Stomach (tissue), 8 donors: ENCODE measurements at regions not wholly inside any gene's neighbourhood (a gene's known extent, or its start where the extent isn't known, plus 50 kb on each side); places are given as distances from the start of the nearest gene placed in this dataset.

Source experiments
- DNase-seq, 2 donors: peaks; one replicate each; pipeline versions ENCODE4 v3.0.0 to v3.0.0-alpha.2; 2013 to 2019
- H3K27ac ChIP-seq, 5 donors: fragments of 200-600 bp in 4 of 5; sonication (generic) in 4 of 5; one replicate each; pipeline ENCODE4 v1.5.1; 2013 to 2019; ENCODE audit warnings: mild to moderate bottlenecking in 1 of 5, moderate library complexity in 1 of 5
- H3K27me3 ChIP-seq, 3 donors: fragments of 200-600 bp; sonication (generic); one replicate each; pipeline ENCODE4 v1.5.1; 2017 to 2019; ENCODE audit warnings: mixed run types in 1 of 3
- H3K36me3 ChIP-seq, 4 donors: fragments of 200-600 bp; sonication (generic); 1 replicate in 3 of 4; 2 replicates in 1 of 4; pipeline ENCODE4 v1.5.1; 2016 to 2019
- H3K4me1 ChIP-seq, 4 donors: fragments of 200-600 bp; sonication (generic); one replicate each; pipeline ENCODE4 v1.5.1; 2016 to 2019
- H3K4me3 ChIP-seq, 4 donors: fragments of 200-600 bp; sonication (generic) in 3 of 4; one replicate each; pipeline ENCODE4 v1.5.1; 2016 to 2019; ENCODE audit warnings: mild to moderate bottlenecking in 1 of 4
- H3K9me3 ChIP-seq, 4 donors: fragments of 200-600 bp; sonication (generic); one replicate each; pipeline ENCODE4 v1.5.1; 2016 to 2019
- CTCF ChIP-seq, 7 experiments: fragments of 450-650 bp in 4 of 7; fragments of 200-600 bp in 3 of 7; sonication (generic) in 3 of 7; IDR thresholded peaks; one replicate each; pipeline ENCODE4 v1.5.1; 2016 to 2019; ENCODE audit warnings: antibody characterized with exemption in 7 of 7, control low read depth in 2 of 7, mild to moderate bottlenecking in 1 of 7
- EP300 ChIP-seq: sonication (generic); formaldehyde crosslinking; IDR thresholded peaks from one replicate; pipeline ENCODE4 v1.6.1; 2017; ENCODE audit warnings: antibody characterized with exemption
- POLR2A ChIP-seq, 4 donors: fragments of 450-650 bp; IDR thresholded peaks; one replicate each; pipeline ENCODE4 v1.6.1; 2016; ENCODE audit warnings: antibody characterized with exemption in 4 of 4, control low read depth in 2 of 4, mild to moderate bottlenecking in 1 of 4, moderate library complexity in 1 of 4
- POLR2AphosphoS5 ChIP-seq, 3 donors: sonication (generic); formaldehyde crosslinking; IDR thresholded peaks; one replicate each; pipeline ENCODE4 v1.6.1; 2016; ENCODE audit warnings: antibody characterized with exemption in 3 of 3
- WGBS, 5 donors: extraction: QIAGEN DNeasy Blood & Tissue Kit in 3 of 5; methylation state at CpG; one replicate each; pipeline versions ENCODE4 v1.1.5 to v1.1.7; 2013 to 2018; 5-methylcytosine and 5-hydroxymethylcytosine counted together
- intact Hi-C: fragments of 100-400 bp; cut with DNase I; formaldehyde crosslinking; loops from one replicate; pipeline ENCODE4 v1.15.1; 2023; ENCODE audit warnings: low total_unique reads
- donor health status: healthy with polysubstance abuse.
- donor health status: Bipolar disorder and iron deficiency.
- donor health status: healthy.

GRCh38 chr19:28843761-28844492 is 369.0 kb downstream of the UQCRFS1 start:
- Histone ChIP-seq H3K27ac (no peak overlapping the region), H3K9me3 (no peaks in the 10 kb centered on the region), H3K36me3 (no peaks in the 10 kb centered on the region), H3K4me3 (no peak overlapping the region), H3K4me1 (no peaks in the 10 kb centered on the region), H3K27me3 (peaks cover 0 to 31% (median 0%) of the 10 kb centered on the region in 3 donors)
- no peak for DNase-seq
- 72 to 81% (median 74%) methylated on average over 6 of the region's 6 CpGs for WGBS, 5 donors
- TF ChIP-seq POLR2AphosphoS5 (IDR thresholded peaks at IDR 0.05) = no peak
- no peak for TF ChIP-seq POLR2A (IDR thresholded peaks at IDR 0.05)
- TF ChIP-seq EP300 = no peak
- no peak for TF ChIP-seq CTCF (IDR thresholded peaks at IDR 0.05)
- intact Hi-C loops = no loop called here

- H3K36me3 ChIP-seq = no peaks in the 10 kb centered on the region
- no peak for DNase-seq
- H3K9me3 ChIP-seq = no peaks in the 10 kb centered on the region
- no peaks in the 10 kb centered on the region for H3K4me1 ChIP-seq
- peaks cover 0 to 34% (median 0%) of the 10 kb centered on the region in 3 donors for H3K27me3 ChIP-seq
- H3K4me3 ChIP-seq = no peak overlapping the region
- intact Hi-C loops = no loop called here
- no peak for TF ChIP-seq POLR2AphosphoS5 (IDR thresholded peaks at IDR 0.05)
- TF ChIP-seq EP300 = no peak
- TF ChIP-seq CTCF (IDR thresholded peaks at IDR 0.05) = no peak
- TF ChIP-seq POLR2A (IDR thresholded peaks at IDR 0.05) = no peak
- WGBS, 5 donors = 83 to 90% (median 87%) methylated on average over 3 of the region's 3 CpGs
- no peak overlapping the region for H3K27ac ChIP-seq
These were observed 371.4 kb downstream of the UQCRFS1 start for GRCh38 chr19:28841531-28841930.

- Histone ChIP-seq H3K27ac (no peak overlapping the region), H3K36me3 (no peaks in the 10 kb centered on the region), H3K9me3 (no peaks in the 10 kb centered on the region), H3K4me3 (no peak overlapping the region), H3K27me3 (peaks cover 0 to 40% (median 0%) of the 10 kb centered on the region in 3 donors), H3K4me1 (no peaks in the 10 kb centered on the region)
- TF ChIP-seq POLR2A (IDR thresholded peaks at IDR 0.05) = no peak
- no peak for TF ChIP-seq CTCF (IDR thresholded peaks at IDR 0.05)
- no peak for TF ChIP-seq POLR2AphosphoS5 (IDR thresholded peaks at IDR 0.05)
- no peak for DNase-seq
- 78 to 96% (median 92%) methylated on average over 2 of the region's 2 CpGs for WGBS, 5 donors
- intact Hi-C loops = no loop called here
These were observed 372.1 kb downstream of the UQCRFS1 start for GRCh38 chr19:28840891-28841290.

- Histone ChIP-seq H3K9me3 (no peaks in the 10 kb centered on the region), H3K27ac (no peak overlapping the region), H3K27me3 (peaks cover 0 to 53% (median 0%) of the 10 kb centered on the region in 3 donors), H3K36me3 (no peaks in the 10 kb centered on the region), H3K4me3 (no peak overlapping the region), H3K4me1 (no peaks in the 10 kb centered on the region)
- DNase-seq = no peak
- WGBS, 5 donors = 73 to 83% (median 75%) methylated on average over 3 of the region's 3 CpGs
- intact Hi-C loops = no loop called here
- TF ChIP-seq POLR2A (IDR thresholded peaks at IDR 0.05) = no peak
These were observed 373.5 kb downstream of the UQCRFS1 start for GRCh38 chr19:28839455-28839854.

- no peaks in the 10 kb centered on the region for H3K9me3 ChIP-seq
- H3K27ac ChIP-seq = no peak overlapping the region
- no peaks in the 10 kb centered on the region for H3K36me3 ChIP-seq
- TF ChIP-seq POLR2A (IDR thresholded peaks at IDR 0.05) (no peak), POLR2AphosphoS5 (IDR thresholded peaks at IDR 0.05) (no peak), EP300 (no peak)
- peaks cover 0 to 57% (median 0%) of the 10 kb centered on the region in 3 donors for H3K27me3 ChIP-seq
- H3K4me1 ChIP-seq = no peaks in the 10 kb centered on the region
- WGBS, 5 donors = 46 to 51% (median 49%) methylated on average over 4 to 5 of the region's 5 CpGs
- H3K4me3 ChIP-seq = no peak overlapping the region
- no peak for DNase-seq
- intact Hi-C loops = no loop called here
These were observed 374.0 kb downstream of the UQCRFS1 start for GRCh38 chr19:28838909-28839308.
